Lower leg skin (tissue), 3 donors: ENCODE measurements at regions not wholly inside any gene's neighbourhood (a gene's known extent, or its start where the extent isn't known, plus 50 kb on each side); places are given as distances from the start of the nearest gene placed in this dataset.

ENCODE experiments used
- POLR2A ChIP-seq, 2 donors: fragments of 450-650 bp; IDR thresholded peaks; one replicate each; pipeline ENCODE4 v1.6.1; 2016 to 2017; ENCODE audit warnings: antibody characterized with exemption in 2 of 2, mild to moderate bottlenecking in 1 of 2, moderate library complexity in 1 of 2
- TF ChIP-seq, protein P1 (sequence below), 3 donors: fragments of 450-650 bp; IDR thresholded peaks; one replicate each; pipeline ENCODE4 v1.5.1; 2016; ENCODE audit warnings: antibody characterized with exemption in 3 of 3, mild to moderate bottlenecking in 3 of 3, moderate library complexity in 2 of 3

DNA sequence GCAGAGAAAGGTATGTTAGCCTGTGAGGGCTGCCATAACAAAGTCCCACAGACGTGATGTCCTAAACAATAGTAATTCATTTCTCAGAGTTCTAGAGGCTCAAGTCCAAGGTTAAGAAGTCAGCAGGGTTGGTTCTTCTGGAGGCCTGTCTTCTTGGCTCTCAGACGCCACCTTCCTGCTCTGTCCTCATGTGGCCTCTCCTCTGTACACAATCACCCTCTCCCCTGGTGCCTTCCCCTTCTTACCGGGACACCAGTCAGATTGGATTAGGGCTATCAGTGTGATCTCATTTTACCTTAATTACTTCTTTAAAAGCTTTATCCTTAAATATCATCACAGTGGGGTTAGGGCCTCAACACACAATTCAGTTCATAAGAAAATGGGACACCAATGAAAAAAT, 860.5 kb downstream of the RNF144A start:
- TF ChIP-seq POLR2A (IDR thresholded peaks at IDR 0.05): no peak
- TF ChIP-seq, protein P1, sequence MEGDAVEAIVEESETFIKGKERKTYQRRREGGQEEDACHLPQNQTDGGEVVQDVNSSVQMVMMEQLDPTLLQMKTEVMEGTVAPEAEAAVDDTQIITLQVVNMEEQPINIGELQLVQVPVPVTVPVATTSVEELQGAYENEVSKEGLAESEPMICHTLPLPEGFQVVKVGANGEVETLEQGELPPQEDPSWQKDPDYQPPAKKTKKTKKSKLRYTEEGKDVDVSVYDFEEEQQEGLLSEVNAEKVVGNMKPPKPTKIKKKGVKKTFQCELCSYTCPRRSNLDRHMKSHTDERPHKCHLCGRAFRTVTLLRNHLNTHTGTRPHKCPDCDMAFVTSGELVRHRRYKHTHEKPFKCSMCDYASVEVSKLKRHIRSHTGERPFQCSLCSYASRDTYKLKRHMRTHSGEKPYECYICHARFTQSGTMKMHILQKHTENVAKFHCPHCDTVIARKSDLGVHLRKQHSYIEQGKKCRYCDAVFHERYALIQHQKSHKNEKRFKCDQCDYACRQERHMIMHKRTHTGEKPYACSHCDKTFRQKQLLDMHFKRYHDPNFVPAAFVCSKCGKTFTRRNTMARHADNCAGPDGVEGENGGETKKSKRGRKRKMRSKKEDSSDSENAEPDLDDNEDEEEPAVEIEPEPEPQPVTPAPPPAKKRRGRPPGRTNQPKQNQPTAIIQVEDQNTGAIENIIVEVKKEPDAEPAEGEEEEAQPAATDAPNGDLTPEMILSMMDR (IDR thresholded peaks at IDR 0.05): no peak
